K562 (cell line): ENCODE measurements at regions not wholly inside any gene's neighbourhood (a gene's known extent, or its start where the extent isn't known, plus 50 kb on each side); places are given as distances from the start of the nearest gene placed in this dataset.

ENCODE experiments used
- CBX8 ChIP-seq: fragments of 200-600 bp; sonication (generic); IDR thresholded peaks from 2 replicates; pipeline ENCODE4 v1.6.1; 2012; ENCODE audit warnings: borderline replicate concordance, mixed run types, low read depth, mild to moderate bottlenecking, moderate library complexity, mixed read lengths, low read length, control low read depth, inconsistent platforms; ENCODE audit not compliant: poor library complexity, severe bottlenecking; ENCODE audit errors: extremely low read depth
- JUN ChIP-seq, 2 experiments: sonication (generic) in 1 of 2; formaldehyde crosslinking in 1 of 2; IDR thresholded peaks; 2 replicates each; pipeline versions ENCODE4 v1.6.1 to v1.8.0; 2012 to 2022; ENCODE audit warnings: borderline replicate concordance in 2 of 2, mild to moderate bottlenecking in 2 of 2, improper control_type of control experiment in 1 of 2, low read depth in 1 of 2, low read length in 1 of 2, missing genetic modification reagents in 1 of 2
- RB1 ChIP-seq: fragments of 450-650 bp; IDR thresholded peaks from 2 replicates; pipeline ENCODE4 v1.6.1; 2017; ENCODE audit warnings: low read depth, mild to moderate bottlenecking
- TBL1XR1 ChIP-seq, 2 experiments: IDR thresholded peaks; 2 replicates each; pipeline ENCODE4 v1.6.1; 2012; ENCODE audit warnings: improper control_type of control experiment in 2 of 2, low read length in 2 of 2, mild to moderate bottlenecking in 1 of 2
- TGIF2 ChIP-seq: sonication (generic); formaldehyde crosslinking; IDR thresholded peaks from 2 replicates; pipeline ENCODE4 v1.8.1; 2022; ENCODE audit warnings: mild to moderate bottlenecking, missing genetic modification reagents, moderate library complexity
- ZBTB33 ChIP-seq: sonication (generic); formaldehyde crosslinking; IDR thresholded peaks from 2 replicates; pipeline ENCODE4 v1.8.1; 2023; ENCODE audit warnings: mild to moderate bottlenecking, missing genetic modification reagents
- TF ChIP-seq, protein P1 (sequence below): fragments of 250-450 bp; sonication (Bioruptor Pico); IDR thresholded peaks from 2 replicates; pipeline ENCODE4 v1.8.0; 2021; ENCODE audit warnings: mild to moderate bottlenecking, moderate library complexity
- TF ChIP-seq, protein P2 (sequence below): sonication (generic); formaldehyde crosslinking; IDR thresholded peaks from 2 replicates; pipeline ENCODE4 v1.8.1; 2022; ENCODE audit warnings: missing genetic modification reagents
- TF ChIP-seq, protein P3 (sequence below), 3 experiments: IDR thresholded peaks in 2 of 3; conservative IDR thresholded peaks in 1 of 3; 2 replicates each; pipeline ENCODE4 v1.5.1; 2011 to 2012; ENCODE audit warnings: low read length in 3 of 3, mild to moderate bottlenecking in 3 of 3, control low read depth in 2 of 3, improper control_type of control experiment in 1 of 3, inconsistent platforms in 1 of 3, low read depth in 1 of 3, mixed read lengths in 1 of 3, moderate library complexity in 1 of 3; ENCODE audit not compliant: insufficient read depth in 2 of 3
- TF ChIP-seq, protein P4 (sequence below): fragments of 450-650 bp; IDR thresholded peaks from 2 replicates; pipeline ENCODE4 v1.6.1; 2016; ENCODE audit warnings: missing biosample characterization, missing genetic modification characterization

DNA sequence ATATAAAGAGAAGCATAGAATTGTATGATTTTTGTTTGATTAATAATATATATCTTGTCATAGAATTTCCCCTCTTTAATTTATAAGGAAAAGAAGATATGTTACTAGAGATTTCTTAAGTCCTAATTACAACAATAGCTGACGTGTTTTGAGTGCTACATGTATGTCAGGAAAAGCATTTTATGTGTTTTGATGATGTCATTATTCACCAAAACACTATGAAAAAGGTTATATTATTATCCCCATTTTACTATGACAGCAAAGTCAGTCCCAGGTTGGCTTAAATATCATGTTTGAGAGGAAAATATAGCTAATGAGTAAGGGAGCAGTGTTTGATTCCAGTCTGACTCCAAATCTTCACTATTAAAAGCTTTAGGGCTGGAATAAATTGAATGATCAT lies 428.4 kb upstream of the GOLIM4 start:
- TF ChIP-seq TBL1XR1 (IDR thresholded peaks at IDR 0.05; ENCODE audit: low read length in 2 of 2): no peak
- TF ChIP-seq, protein P1, sequence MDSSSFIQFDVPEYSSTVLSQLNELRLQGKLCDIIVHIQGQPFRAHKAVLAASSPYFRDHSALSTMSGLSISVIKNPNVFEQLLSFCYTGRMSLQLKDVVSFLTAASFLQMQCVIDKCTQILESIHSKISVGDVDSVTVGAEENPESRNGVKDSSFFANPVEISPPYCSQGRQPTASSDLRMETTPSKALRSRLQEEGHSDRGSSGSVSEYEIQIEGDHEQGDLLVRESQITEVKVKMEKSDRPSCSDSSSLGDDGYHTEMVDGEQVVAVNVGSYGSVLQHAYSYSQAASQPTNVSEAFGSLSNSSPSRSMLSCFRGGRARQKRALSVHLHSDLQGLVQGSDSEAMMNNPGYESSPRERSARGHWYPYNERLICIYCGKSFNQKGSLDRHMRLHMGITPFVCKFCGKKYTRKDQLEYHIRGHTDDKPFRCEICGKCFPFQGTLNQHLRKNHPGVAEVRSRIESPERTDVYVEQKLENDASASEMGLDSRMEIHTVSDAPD (CRISPR knock-in tag): no peak
- TF ChIP-seq, protein P2, sequence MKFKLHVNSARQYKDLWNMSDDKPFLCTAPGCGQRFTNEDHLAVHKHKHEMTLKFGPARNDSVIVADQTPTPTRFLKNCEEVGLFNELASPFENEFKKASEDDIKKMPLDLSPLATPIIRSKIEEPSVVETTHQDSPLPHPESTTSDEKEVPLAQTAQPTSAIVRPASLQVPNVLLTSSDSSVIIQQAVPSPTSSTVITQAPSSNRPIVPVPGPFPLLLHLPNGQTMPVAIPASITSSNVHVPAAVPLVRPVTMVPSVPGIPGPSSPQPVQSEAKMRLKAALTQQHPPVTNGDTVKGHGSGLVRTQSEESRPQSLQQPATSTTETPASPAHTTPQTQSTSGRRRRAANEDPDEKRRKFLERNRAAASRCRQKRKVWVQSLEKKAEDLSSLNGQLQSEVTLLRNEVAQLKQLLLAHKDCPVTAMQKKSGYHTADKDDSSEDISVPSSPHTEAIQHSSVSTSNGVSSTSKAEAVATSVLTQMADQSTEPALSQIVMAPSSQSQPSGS (CRISPR knock-in tag): no peak
- no peak for TF ChIP-seq ZBTB33 (CRISPR knock-in tag)
- TF ChIP-seq, protein P3, sequence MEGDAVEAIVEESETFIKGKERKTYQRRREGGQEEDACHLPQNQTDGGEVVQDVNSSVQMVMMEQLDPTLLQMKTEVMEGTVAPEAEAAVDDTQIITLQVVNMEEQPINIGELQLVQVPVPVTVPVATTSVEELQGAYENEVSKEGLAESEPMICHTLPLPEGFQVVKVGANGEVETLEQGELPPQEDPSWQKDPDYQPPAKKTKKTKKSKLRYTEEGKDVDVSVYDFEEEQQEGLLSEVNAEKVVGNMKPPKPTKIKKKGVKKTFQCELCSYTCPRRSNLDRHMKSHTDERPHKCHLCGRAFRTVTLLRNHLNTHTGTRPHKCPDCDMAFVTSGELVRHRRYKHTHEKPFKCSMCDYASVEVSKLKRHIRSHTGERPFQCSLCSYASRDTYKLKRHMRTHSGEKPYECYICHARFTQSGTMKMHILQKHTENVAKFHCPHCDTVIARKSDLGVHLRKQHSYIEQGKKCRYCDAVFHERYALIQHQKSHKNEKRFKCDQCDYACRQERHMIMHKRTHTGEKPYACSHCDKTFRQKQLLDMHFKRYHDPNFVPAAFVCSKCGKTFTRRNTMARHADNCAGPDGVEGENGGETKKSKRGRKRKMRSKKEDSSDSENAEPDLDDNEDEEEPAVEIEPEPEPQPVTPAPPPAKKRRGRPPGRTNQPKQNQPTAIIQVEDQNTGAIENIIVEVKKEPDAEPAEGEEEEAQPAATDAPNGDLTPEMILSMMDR (IDR thresholded peaks at IDR 0.05 in 2 of 3, conservative IDR thresholded peaks at IDR 0.05 in 1 of 3; ENCODE audit: insufficient read depth in 2 of 3, low read depth in 1 of 3, low read length in 3 of 3): no peak
- TF ChIP-seq CBX8: no peak
- TF ChIP-seq, protein P4, sequence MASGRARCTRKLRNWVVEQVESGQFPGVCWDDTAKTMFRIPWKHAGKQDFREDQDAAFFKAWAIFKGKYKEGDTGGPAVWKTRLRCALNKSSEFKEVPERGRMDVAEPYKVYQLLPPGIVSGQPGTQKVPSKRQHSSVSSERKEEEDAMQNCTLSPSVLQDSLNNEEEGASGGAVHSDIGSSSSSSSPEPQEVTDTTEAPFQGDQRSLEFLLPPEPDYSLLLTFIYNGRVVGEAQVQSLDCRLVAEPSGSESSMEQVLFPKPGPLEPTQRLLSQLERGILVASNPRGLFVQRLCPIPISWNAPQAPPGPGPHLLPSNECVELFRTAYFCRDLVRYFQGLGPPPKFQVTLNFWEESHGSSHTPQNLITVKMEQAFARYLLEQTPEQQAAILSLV (tag): no peak
- TF ChIP-seq JUN (IDR thresholded peaks at IDR 0.05; ENCODE audit: borderline replicate concordance, low read depth, low read length): no peak
- no peak for TF ChIP-seq JUN (CRISPR knock-in tag; IDR thresholded peaks at IDR 0.05; ENCODE audit: borderline replicate concordance)
- TF ChIP-seq TGIF2 (CRISPR knock-in tag): no peak
- no peak for TF ChIP-seq RB1
